HG03520 (cell line): ENCODE measurements at regions not wholly inside any gene's neighbourhood (a gene's known extent, or its start where the extent isn't known, plus 50 kb on each side); places are given as distances from the start of the nearest gene placed in this dataset.
A peak's percentile ranks its signal among the peaks of the same experiment; 100 is the strongest.
"Not testable (repeated sequence)": the region's sequence is repeated elsewhere in the genome, so short reads cannot be mapped to it uniquely, and the experiment has no call there.

Experiments
- ATAC-seq: cut with Tn5 transposase; IDR thresholded peaks from one replicate; pipeline ENCODE4 v1.9.1; 2021; ENCODE audit warnings: mild to moderate bottlenecking, moderate library complexity; ENCODE audit not compliant: unreplicated experiment

GRCh38 chr3:157589211-157589610, 86.0 kb upstream of the VEPH1 start:
- no peak for ATAC-seq

- ATAC-seq, result no peak
Measured at GRCh38 chr3:157588386-157589060, 85.3 kb upstream of the VEPH1 start.

- ATAC-seq, result no peak
Measured at GRCh38 chr3:157586293-157586692, 83.1 kb upstream of the VEPH1 start.

GRCh38 chr3:157585386-157585785, 82.2 kb upstream of the VEPH1 start:
- ATAC-seq, result no peak

- no peak for ATAC-seq
Measured at GRCh38 chr3:157582637-157582973, 79.4 kb upstream of the VEPH1 start.

- not testable (repeated sequence) for ATAC-seq
Measured at GRCh38 chr3:157581956-157582636, 78.9 kb upstream of the VEPH1 start.

GRCh38 chr3:157581371-157581770, 78.2 kb upstream of the VEPH1 start:
- no peak for ATAC-seq

GRCh38 chr3:157578181-157578580, 75.0 kb upstream of the VEPH1 start:
- no peak for ATAC-seq

- ATAC-seq, result no peak
Measured at GRCh38 chr3:157574531-157574930, 71.3 kb upstream of the VEPH1 start.

- ATAC-seq, result no peak
Measured at GRCh38 chr3:157573780-157574378, 70.7 kb upstream of the VEPH1 start.

- no peak for ATAC-seq
Measured at GRCh38 chr3:157573281-157573680, 70.1 kb upstream of the VEPH1 start.

GRCh38 chr3:157572559-157573270, 69.5 kb upstream of the VEPH1 start:
- ATAC-seq, result peak; percentile 71

GRCh38 chr3:157566596-157566995, 63.4 kb upstream of the VEPH1 start:
- no peak for ATAC-seq

GRCh38 chr3:157559401-157559800, 56.2 kb upstream of the VEPH1 start:
- no peak for ATAC-seq
